Stomach (tissue), 4 donors: ENCODE measurements at regions not wholly inside any gene's neighbourhood (a gene's known extent, or its start where the extent isn't known, plus 50 kb on each side); places are given as distances from the start of the nearest gene placed in this dataset.

ENCODE experiments used
- CTCF ChIP-seq, 7 experiments: fragments of 450-650 bp in 4 of 7; fragments of 200-600 bp in 3 of 7; sonication (generic) in 3 of 7; IDR thresholded peaks; one replicate each; pipeline ENCODE4 v1.5.1; 2016 to 2019; ENCODE audit warnings: antibody characterized with exemption in 7 of 7, control low read depth in 2 of 7, mild to moderate bottlenecking in 1 of 7
- EP300 ChIP-seq: sonication (generic); formaldehyde crosslinking; IDR thresholded peaks from one replicate; pipeline ENCODE4 v1.6.1; 2017; ENCODE audit warnings: antibody characterized with exemption
- POLR2A ChIP-seq, 4 donors: fragments of 450-650 bp; IDR thresholded peaks; one replicate each; pipeline ENCODE4 v1.6.1; 2016; ENCODE audit warnings: antibody characterized with exemption in 4 of 4, control low read depth in 2 of 4, mild to moderate bottlenecking in 1 of 4, moderate library complexity in 1 of 4
- POLR2AphosphoS5 ChIP-seq, 3 donors: sonication (generic); formaldehyde crosslinking; IDR thresholded peaks; one replicate each; pipeline ENCODE4 v1.6.1; 2016; ENCODE audit warnings: antibody characterized with exemption in 3 of 3

DNA sequence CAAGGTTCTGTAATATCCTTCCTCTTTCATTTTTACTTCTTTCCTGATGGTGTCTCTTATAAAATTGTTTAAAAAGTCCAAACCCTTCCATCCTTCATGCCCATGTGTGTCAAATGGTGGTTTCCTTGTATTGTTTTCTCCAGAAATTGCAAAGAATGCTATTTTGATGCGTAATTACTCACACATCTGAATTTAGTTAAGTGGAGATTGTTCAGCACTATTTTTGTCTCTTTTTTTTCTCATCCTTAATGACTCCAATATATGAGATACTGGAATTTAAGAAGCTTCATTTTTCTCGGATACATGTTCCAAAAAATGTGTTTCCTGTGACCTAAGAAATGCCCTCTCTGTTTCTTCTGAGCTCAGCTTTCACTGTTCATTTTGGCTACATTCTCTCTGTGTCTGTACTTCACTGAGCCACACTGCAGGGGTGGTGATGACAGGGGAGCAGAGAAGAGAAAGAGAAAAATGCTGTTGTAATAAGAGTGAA, 799.8 kb downstream of the DIPK2A start:
- TF ChIP-seq CTCF (IDR thresholded peaks at IDR 0.05) = no peak
- no peak for TF ChIP-seq POLR2A (IDR thresholded peaks at IDR 0.05)
- no peak for TF ChIP-seq EP300
- TF ChIP-seq POLR2AphosphoS5 (IDR thresholded peaks at IDR 0.05) = no peak
